GM12873 (cell line): ENCODE measurements at regions not wholly inside any gene's neighbourhood (a gene's known extent, or its start where the extent isn't known, plus 50 kb on each side); places are given as distances from the start of the nearest gene placed in this dataset.

Experiments used
- CTCF ChIP-seq: IDR thresholded peaks from 2 replicates; pipeline ENCODE4 v1.5.1; 2012; ENCODE audit warnings: low read depth, mild to moderate bottlenecking, moderate library complexity, low read length, control low read depth; ENCODE audit not compliant: insufficient read depth; ENCODE audit errors: missing control alignments

GRCh38 chr3:144301863-144302262 lies 330.2 kb downstream of the DIPK2A start:
- no peak for TF ChIP-seq CTCF

- no peak for TF ChIP-seq CTCF
Measured at GRCh38 chr3:144307951-144308350, 336.3 kb downstream of the DIPK2A start.

GRCh38 chr3:144308396-144308795 lies 336.8 kb downstream of the DIPK2A start:
- no peak for TF ChIP-seq CTCF

GRCh38 chr3:144312702-144313101 lies 341.1 kb downstream of the DIPK2A start:
- TF ChIP-seq CTCF = no peak

GRCh38 chr3:144314946-144315345 lies 343.3 kb downstream of the DIPK2A start:
- TF ChIP-seq CTCF = no peak

- no peak for TF ChIP-seq CTCF
Measured at GRCh38 chr3:144317961-144318360, 346.3 kb downstream of the DIPK2A start.

GRCh38 chr3:144324076-144324475 lies 352.5 kb downstream of the DIPK2A start:
- TF ChIP-seq CTCF = no peak
